ENCODE measurements at regions not wholly inside any gene's neighbourhood (a gene's known extent, or its start where the extent isn't known, plus 50 kb on each side); places are given as distances from the start of the nearest gene placed in this dataset.

DNA sequence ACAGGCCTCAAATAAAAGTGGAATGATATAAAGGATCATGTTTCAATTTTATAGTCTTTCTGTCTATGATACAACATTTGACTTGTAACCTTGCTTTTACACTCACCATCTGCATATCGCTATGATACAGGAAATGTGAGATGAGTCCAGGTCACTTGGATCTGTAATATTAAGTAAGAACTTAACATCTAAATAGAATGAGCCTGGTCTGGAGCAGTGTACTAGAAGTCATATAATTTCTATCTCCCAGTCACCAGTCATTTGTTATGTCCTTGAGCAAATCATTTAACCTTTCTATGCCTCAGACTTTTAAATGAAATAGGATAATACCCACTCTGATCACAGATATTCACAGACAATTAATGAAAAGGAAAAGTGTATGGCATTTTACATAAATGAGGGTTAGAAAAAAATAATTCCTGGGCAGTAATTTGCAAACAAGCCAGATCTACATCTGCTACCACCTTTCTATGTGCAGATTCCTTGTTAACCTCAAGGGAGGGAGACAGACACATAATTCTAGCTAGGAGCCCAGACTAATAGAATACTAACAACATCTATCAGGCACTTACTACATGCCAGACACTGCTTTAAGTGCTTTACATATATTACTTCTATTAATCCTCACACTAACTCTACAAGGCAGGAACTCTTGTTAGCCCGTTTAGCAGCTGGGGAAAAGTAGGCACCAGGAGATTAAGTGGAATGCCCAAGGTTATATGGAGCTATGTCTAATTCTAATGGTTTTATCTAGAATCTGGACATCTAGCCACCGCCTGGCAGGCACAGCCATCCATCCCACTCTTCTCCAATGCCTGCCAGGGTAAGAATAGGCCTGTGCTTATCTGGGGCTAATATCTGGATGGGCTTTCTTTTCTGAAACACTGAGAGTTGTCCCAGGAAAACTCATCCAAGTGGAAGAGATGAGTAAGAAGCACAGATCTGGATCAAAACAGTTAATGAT is 313.6 kb upstream of the CDH20 start:
- no peaks in the 10 kb centered on the region for H3K27me3 ChIP-seq (ENCODE audit: control insufficient read depth in 4 of 4, insufficient read depth in 4 of 4, low read length in 3 of 4)
- WGBS = 71% methylated on average over 3 of the region's 3 CpGs
- no peak overlapping the region for H3K27ac ChIP-seq (ENCODE audit: low read depth in 1 of 2, low read length in 2 of 2)
- no peak overlapping the region for H3K9ac ChIP-seq (ENCODE audit: low read depth in 1 of 2, low read length in 2 of 2)
- TF ChIP-seq HNF4A (conservative IDR thresholded peaks at IDR 0.05) (no peak), FOXA2 (IDR thresholded peaks at IDR 0.05) (no peak), ATF3 (IDR thresholded peaks at IDR 0.05) (no peak), EGR1 (IDR thresholded peaks at IDR 0.05; ENCODE audit: low read depth in 2 of 2) (no peak), HNF4G (IDR thresholded peaks at IDR 0.05) (no peak), ZBTB33 (IDR thresholded peaks at IDR 0.05) (no peak), JUND (IDR thresholded peaks at IDR 0.05) (no peak), YY1 (IDR thresholded peaks at IDR 0.05) (no peak)
- no peaks in the 10 kb centered on the region for H3K4me1 ChIP-seq (ENCODE audit: control insufficient read depth in 4 of 4, insufficient read depth in 4 of 4, low read length in 3 of 4)
- H3K36me3 ChIP-seq (ENCODE audit: control insufficient read depth in 4 of 4, insufficient read depth in 3 of 4, low read depth in 1 of 4, low read length in 3 of 4) = no peaks in the 10 kb centered on the region
- no peak for DNase-seq (ENCODE audit: low spot score)
- no peaks in the 10 kb centered on the region for H3K9me3 ChIP-seq (ENCODE audit: control insufficient read depth in 4 of 4, low read length in 3 of 4)
- H3K4me3 ChIP-seq (ENCODE audit: low read depth in 1 of 3, low read length in 3 of 3) = no peak overlapping the region

- TF ChIP-seq JUND (IDR thresholded peaks at IDR 0.05) (no peak), EGR1 (IDR thresholded peaks at IDR 0.05; ENCODE audit: low read depth in 2 of 2) (no peak), CTCF (IDR thresholded peaks at IDR 0.05; ENCODE audit: low read depth, low read length, missing input control) (no peak), FOXA2 (IDR thresholded peaks at IDR 0.05) (no peak), HNF4G (IDR thresholded peaks at IDR 0.05) (no peak), RXRA (IDR thresholded peaks at IDR 0.05) (no peak), TAF1 (conservative IDR thresholded peaks at IDR 0.05) (no peak), ZBTB33 (IDR thresholded peaks at IDR 0.05) (no peak), RAD21 (IDR thresholded peaks at IDR 0.05) (no peak), YY1 (IDR thresholded peaks at IDR 0.05) (no peak), ATF3 (IDR thresholded peaks at IDR 0.05) (no peak), MAX (IDR thresholded peaks at IDR 0.05) (no peak)
- TF ChIP-seq, protein P1, sequence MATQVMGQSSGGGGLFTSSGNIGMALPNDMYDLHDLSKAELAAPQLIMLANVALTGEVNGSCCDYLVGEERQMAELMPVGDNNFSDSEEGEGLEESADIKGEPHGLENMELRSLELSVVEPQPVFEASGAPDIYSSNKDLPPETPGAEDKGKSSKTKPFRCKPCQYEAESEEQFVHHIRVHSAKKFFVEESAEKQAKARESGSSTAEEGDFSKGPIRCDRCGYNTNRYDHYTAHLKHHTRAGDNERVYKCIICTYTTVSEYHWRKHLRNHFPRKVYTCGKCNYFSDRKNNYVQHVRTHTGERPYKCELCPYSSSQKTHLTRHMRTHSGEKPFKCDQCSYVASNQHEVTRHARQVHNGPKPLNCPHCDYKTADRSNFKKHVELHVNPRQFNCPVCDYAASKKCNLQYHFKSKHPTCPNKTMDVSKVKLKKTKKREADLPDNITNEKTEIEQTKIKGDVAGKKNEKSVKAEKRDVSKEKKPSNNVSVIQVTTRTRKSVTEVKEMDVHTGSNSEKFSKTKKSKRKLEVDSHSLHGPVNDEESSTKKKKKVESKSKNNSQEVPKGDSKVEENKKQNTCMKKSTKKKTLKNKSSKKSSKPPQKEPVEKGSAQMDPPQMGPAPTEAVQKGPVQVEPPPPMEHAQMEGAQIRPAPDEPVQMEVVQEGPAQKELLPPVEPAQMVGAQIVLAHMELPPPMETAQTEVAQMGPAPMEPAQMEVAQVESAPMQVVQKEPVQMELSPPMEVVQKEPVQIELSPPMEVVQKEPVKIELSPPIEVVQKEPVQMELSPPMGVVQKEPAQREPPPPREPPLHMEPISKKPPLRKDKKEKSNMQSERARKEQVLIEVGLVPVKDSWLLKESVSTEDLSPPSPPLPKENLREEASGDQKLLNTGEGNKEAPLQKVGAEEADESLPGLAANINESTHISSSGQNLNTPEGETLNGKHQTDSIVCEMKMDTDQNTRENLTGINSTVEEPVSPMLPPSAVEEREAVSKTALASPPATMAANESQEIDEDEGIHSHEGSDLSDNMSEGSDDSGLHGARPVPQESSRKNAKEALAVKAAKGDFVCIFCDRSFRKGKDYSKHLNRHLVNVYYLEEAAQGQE (IDR thresholded peaks at IDR 0.05) = no peak
- 67% methylated on average over 1 of the region's 1 CpG for WGBS
- H3K36me3 ChIP-seq (ENCODE audit: control insufficient read depth in 4 of 4, insufficient read depth in 3 of 4, low read depth in 1 of 4, low read length in 3 of 4) = no peaks in the 10 kb centered on the region
- H3K4me3 ChIP-seq (ENCODE audit: low read depth in 1 of 3, low read length in 3 of 3) = no peak overlapping the region
- no peak overlapping the region for H3K9ac ChIP-seq (ENCODE audit: low read depth in 1 of 2, low read length in 2 of 2)
- no peak for DNase-seq (ENCODE audit: low spot score)
- no peak overlapping the region for H3K27ac ChIP-seq (ENCODE audit: low read depth in 1 of 2, low read length in 2 of 2)
- no peaks in the 10 kb centered on the region for H3K27me3 ChIP-seq (ENCODE audit: control insufficient read depth in 4 of 4, insufficient read depth in 4 of 4, low read length in 3 of 4)
- H3K9me3 ChIP-seq (ENCODE audit: control insufficient read depth in 4 of 4, low read length in 3 of 4) = no peaks in the 10 kb centered on the region
- no peaks in the 10 kb centered on the region for H3K4me1 ChIP-seq (ENCODE audit: control insufficient read depth in 4 of 4, insufficient read depth in 4 of 4, low read length in 3 of 4)
These were observed 307.6 kb upstream of the CDH20 start for GRCh38 chr18:61025596-61025995.
